GM21360 (cell line): ENCODE measurements at regions not wholly inside any gene's neighbourhood (a gene's known extent, or its start where the extent isn't known, plus 50 kb on each side); places are given as distances from the start of the nearest gene placed in this dataset.

Source experiments
- ATAC-seq: cut with Tn5 transposase; IDR thresholded peaks from one replicate; pipeline ENCODE4 v1.9.1; 2021; ENCODE audit warnings: mild to moderate bottlenecking, moderate library complexity; ENCODE audit not compliant: unreplicated experiment

DNA sequence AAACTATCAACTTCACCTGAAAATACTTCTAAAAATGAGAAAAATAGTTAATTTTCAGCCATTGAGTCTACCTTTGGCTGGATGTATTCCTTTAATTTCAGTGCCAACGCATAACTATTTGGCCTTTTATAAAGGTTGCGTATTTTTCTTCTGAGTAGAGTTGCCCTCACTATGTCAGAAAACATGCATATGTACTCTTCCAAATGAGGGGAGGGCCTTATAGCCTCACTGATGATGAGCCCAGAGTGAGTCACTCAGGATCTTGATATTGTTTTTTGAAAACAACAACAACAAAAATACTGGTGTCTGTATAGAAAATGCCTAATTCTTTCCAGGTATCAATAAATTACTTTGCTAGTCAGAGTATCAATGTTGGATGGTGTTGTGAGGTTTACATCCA is 349.3 kb downstream of the FBXO8 start:
- no peak for ATAC-seq

DNA sequence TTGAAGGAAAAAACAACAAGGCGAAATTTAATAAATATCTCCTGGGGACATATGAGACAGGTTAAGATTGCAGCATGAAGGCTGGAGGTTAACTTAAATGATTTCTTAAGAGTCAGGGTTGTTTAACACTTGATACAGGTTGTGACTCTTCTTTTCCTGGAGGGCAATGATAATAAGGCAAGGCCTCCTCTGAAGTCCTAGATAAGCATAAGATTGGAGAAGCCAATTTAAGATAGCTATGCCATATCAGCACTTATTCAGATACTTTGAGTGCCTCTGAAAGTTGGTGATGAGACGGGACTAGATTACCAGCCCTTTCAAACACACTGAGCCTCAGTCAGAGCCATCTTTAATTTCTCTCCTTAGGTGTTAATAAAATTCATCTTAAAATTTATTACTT is 350.8 kb downstream of the FBXO8 start:
- no peak for ATAC-seq

DNA sequence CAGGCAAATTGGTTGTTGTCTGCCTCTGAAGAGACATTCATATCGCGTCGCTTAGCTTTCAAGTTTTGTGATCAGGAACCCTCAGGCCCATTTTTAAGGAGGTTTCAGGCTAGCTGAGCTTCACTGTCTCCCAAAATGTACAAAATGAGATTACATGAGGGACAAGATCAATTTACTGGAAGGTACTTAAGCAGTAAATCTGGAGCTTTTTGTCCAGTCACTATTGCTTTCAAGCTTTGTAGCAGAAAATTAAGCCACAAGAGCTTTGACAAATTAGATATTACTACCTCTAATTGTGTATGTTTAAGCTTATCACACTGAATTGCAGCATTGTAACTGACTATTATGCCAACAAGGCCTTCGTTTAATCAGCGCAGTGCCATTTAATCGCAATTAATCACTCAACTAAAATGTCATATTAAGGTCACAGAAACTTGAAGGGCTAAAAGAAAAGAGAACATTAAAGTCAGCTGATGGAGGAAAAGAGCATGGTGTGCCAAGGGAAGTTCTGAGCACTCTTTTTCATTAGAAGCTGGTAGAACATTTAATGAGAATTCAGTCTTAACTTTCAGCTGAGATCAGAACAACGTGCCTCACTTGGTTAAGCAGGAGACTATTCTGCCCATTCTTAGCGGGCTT is 353.0 kb downstream of the FBXO8 start:
- ATAC-seq: no peak

DNA sequence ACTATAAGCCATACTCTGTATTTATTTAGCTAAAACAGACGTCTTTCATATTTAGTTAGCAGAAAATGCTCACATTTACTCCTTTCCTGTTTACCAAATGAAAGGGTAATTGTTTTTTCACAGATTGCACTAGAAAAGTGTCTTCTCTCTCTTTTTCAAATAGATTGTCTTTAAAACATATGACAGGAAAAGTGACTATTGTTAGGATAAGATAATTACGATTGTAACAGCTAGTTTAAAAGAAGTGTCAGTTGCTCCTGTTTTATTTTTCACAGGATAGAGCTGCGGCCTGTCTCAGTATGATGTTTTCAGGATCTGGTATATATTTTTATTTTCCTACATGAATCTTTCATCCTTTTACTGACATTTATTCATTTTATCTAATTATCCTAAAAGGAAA is 353.5 kb downstream of the FBXO8 start:
- ATAC-seq: no peak

DNA sequence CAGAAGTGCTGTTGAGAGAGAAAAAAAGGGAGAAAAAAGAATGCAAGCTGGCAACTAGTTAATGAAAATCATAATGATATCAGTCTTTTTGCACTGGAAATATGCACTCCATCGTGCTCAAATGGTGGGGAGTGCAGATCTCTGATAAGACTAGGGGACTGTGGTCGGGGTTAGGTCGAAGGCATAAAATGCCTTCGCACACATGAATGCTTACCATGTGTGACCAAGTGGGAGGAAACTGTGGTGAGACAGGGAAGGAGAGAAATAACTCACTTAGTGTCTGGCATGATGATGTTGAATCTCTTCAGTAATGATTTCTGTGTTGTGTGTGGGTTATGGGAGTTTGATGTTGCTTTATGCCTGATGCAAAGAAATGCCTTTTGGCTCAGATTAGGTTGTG is 358.9 kb downstream of the FBXO8 start:
- ATAC-seq: peak; percentile 77

DNA sequence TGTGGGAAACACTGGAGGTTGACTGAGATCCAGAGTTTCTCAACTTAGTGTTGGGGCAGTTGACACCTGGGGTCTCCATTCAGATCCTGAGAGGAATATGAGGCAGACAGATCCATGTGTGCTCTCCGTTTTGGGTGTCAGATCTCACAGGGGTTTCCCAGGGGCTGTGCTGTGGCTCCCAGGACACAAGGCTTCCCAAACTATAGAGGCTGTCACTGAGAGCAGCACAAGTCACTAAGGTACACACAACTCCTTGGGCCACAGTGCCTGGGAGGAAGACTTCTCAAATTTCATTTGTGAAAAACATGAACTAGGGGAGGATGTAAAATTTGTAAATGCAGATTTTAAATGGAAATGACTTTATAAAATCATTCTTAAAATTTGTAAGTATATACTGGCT is 363.6 kb downstream of the FBXO8 start:
- ATAC-seq: no peak

DNA sequence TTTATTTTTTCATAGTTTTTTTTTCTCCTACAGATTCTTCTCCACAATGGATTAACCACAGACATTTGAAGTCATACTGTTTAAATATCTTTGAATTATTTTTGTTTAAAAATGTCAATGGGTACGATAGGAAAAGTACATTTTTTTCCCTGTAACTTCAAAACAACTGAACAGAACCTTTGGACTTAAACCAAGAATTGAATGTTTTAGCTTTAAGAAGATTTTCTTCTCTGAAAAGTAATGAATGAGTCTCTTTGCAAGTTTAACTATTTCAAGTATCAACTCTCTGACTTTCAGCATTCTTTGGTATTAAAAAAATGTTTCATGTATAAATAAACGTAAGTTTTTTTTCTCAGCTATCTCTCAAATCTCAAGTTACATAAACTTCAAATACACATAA is 364.3 kb downstream of the FBXO8 start:
- ATAC-seq: no peak

DNA sequence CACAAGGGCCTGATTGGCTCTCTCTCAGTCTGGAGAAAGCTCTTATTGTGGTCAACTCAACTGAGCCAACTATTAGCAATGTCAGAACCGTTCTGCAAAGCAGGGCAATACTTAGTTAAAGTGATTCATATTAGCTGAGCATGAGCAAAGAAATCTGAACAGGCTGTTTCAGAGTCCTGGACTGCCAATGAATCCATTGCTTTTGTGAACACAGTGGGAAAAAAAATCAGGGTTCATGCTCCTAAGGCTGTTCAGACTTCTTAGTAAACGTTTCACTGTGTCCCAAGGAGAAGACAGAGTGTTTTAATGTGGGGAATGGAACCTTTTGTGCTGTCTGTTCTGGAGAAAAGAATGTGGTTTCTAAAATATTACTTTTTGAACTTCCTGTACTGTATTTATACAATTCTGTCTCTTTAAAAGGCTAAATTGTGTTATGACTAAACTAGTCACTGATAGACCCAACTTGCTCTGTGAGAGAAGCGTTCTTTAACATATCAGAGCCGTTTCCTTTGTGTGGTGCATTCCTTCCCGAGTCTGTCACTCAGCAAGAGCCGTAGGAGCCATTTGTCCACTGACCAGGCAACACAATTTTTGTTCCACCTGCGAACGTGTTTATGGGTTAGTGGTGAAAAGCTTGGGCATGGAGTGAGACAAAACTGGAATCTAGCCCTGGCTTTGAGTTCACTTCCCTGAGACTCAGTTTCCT is 366.1 kb downstream of the FBXO8 start:
- no peak for ATAC-seq

DNA sequence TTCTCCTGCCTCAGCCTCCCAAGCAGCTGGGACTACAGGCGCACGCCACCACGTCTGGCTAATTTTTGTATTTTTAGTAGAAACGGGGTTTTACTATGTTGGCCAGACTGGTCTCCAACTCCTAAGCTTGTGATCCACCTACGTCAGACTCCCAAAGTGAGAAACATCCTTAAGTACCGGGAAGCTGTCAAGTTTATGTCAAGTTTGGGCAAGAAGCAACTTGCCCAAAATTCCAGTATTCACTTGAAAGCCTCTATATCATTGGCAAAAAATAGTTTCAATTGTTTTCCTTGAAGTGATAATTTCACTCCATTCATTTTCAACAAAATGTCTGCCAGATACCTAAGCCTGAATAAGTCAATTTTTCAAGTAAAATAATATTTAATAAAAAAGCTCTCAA is 370.0 kb downstream of the FBXO8 start:
- no peak for ATAC-seq

DNA sequence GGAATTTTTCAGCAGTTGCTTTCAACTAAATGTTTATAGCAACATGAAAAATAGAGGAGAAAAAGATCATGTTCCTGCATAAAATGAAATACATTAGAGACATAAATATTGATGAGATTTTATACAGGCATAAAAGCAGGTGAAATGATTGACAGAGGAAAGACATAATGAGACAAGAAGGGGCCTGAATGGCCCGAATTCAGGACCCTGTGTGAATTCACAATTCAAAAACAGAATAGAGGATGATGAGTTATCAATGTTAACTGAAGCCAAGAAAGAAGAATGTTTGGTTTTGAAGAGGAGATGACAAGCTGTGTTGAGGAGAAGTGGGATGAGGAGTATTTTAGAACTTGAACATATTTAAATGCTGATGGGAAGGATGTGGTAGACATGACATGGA is 371.1 kb downstream of the FBXO8 start:
- ATAC-seq: no peak

DNA sequence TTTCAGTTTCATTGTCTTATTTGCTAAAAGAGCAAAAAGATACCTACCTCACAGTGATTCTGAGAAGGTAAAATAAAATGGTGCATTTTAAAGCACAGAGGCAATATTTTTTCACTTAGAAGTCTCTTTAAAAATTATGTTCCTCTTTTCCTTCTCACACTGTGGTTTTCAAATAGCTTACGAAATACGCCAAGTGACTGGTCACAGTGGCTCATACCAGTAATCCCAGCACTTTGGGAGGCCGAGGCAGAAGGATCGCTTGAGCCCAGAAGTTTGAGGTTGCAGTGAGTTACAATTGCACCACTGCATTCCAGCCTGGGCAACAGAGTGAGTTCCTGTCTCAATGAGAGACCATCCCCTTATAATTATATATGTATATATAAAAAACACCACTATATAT is 372.6 kb downstream of the FBXO8 start:
- no peak for ATAC-seq

DNA sequence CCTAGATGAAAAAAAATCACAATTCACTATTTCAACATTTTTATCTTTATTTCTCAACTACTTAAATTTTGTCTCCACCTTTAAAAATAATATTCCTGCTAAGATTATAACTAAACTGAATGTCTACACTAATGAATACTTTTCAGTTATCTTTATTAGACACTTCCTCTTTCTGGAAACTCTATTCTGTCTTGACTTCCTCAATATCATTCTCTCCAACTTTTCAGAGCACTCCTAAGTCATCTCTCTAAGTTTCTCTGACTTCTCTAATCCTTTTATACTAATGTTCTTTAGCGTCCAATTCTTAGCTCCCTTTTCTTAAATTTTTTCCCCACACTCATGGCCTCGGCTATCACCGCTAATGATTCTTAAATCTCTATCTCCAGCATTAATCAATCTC is 374.2 kb downstream of the FBXO8 start:
- no peak for ATAC-seq

DNA sequence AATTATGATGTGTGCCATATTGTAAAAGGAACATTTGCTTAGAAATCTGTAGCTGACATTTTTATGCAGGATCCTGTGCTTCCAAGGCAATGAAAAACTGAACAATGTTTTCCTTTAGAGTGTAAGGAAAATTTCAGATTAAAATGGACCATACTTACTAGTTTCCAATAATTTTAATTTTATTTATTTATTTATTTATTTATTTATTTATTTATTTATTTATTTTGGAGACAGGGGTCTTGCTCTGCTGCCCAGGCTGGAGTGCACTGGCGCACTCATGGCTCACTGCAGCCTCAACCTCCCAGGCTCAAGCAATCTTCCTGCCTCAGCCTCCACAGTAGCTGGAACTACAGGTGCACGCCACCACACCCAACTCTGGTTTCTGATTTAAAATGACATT is 369.8 kb upstream of the HAND2 start:
- no peak for ATAC-seq

DNA sequence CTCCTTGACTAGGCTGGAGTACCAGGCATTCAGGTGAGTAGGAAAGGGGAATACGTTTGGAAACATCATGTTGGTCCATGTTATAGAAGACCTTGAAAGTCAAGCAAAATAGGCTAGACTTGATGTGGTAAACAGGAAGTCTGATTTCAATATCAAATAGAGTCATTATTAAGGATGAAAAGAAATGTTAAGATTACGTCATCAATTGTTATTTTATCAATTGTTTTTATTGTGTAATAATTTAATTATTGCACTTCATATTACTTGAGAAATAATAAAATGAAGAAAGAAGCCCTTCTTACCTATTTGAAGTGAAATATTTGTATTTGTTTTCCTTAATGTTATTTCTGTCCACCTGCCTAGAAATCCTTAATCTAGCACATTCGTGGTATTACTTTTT is 361.0 kb upstream of the HAND2 start:
- ATAC-seq: no peak

DNA sequence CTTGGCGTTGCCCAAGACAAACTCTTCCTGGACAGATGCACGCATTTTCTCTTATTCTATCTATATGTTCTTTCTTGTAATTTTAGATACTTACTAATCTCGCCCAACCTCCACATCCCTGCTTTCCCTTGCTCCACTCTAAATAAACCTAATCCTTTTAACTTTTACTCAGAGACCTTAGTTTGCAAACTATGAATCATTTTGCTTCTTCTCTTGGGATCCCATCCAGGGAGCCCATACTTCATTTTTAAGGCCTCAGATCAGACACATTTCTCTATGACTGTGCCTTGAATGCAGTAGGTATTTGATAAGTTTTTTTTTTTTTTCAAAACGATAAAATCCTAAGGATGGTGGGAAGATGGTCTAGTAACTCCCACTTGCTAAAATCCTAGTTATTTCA is 353.8 kb upstream of the HAND2 start:
- ATAC-seq: no peak

DNA sequence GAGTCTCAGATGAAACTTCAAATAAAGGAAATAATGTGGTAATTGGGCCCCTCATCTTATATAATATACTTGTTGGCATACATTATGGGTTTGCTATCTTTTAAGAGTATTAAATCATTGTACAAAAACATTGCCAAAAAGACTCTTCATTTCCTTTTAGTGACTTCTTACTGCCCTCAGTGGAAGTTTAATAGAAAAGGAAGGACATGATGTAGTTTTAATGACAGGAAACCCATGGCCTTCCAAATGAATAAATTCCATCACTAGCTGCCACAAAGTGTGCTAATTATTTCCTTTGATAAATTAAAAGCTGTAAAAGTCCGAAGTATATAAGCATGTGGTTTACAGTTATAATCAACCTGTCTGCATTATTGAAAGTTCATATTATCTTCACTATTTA is 350.9 kb upstream of the HAND2 start:
- ATAC-seq: no peak

DNA sequence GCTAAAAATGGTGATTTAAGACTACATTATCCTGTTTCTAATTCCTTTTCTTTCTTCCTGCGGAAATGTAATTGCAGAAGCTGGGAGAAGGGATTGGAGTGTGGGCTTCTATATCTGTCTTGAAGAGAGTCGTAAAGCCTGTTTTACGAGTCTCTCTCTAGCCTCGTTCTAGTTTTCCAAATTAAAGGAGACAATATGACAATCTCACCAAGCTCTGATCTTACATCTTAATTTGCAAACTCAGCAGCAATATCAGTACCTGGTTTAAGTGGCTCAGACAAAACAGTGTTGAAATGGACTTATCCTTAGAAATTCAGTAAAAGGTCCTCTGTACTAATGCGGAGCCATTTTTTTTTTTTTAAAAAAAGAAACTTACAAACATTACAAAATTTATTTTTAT is 349.5 kb upstream of the HAND2 start:
- no peak for ATAC-seq

DNA sequence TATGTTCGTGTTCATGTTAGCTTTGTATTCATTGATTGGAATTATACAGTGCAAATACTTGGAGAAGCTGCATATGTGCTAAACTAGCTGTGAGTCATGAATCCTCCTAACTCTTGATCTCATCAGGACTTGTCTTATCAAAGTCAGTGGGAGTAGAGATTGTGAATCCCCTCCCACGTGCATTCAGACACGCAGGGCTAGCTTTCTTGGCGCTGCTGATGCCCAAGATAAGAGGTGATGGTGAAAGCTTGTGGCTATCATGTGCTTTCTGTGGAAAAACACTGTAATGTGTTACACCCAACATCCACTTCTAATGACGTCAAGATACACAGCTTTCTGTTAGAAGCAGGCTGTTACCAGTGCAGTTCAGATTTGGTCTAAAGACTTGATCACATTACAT is 348.7 kb upstream of the HAND2 start:
- ATAC-seq: no peak

DNA sequence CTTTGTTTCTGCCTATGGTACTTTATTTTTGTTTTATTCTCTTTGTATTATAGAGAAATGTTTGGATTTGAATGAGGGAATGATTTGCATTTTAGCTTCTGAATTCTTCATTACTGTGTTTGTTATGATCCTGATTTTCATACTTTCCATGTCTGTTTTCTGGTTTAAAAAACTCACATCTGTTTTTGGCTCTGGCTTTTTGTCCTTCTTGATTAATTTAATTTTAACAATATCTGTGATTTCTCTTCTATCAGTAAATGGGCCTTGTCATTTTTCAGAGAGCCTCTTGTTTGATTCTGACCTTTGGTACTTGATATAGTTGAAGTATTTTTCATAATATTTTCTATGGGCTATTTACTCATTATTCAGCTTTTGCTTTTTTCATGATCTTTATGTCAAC is 341.6 kb upstream of the HAND2 start:
- ATAC-seq: no peak

DNA sequence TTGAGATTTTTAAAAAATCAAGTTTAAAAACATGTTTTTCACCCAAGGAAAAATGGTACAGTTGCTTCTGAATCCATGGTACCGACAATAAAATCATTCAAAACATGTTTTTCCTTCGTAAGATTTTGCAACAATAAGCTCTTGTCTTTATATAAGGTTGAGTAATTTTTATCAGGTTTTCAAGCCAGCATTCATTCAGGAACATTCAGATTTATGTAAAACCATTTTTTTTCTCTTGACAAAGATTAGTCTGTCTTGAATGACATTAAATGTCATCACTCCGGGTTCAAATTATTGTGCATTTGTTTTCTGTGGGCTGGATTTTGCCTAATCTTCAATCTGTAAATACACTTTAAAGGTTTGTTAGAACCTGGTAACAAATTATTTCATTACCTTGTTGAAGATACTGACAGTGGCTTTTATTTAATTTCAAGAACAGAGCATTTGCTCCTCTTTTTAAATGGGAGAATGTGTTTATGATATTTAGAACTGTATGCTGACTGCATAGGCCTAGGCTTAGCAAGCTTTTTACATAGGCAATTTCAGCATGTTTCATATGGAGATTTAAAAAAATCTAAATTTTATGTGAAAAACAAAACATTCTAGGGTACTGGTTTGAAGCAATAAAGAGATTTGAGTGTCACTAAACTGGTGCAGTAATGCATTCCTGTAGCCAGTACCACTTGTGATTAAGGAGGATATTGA is 336.4 kb upstream of the HAND2 start:
- ATAC-seq: no peak

DNA sequence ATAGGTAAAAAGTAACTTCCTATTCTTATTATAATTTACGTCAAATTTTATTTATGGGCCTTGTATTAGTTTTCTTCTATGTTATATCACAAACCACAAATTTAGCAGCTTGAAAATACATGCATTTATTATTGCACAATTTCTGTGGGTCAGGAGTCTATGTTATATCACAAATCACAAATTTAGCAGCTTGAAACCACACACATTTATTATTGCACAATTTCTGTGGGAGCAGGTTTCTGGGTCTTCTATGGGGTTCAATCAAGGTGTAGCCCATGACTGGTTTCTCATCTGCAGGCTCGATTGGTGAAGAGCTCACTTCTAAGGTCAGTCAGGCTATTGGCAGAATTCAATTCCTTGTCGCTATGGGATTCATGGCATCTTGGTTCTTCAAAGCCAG is 332.7 kb upstream of the HAND2 start:
- ATAC-seq: no peak

DNA sequence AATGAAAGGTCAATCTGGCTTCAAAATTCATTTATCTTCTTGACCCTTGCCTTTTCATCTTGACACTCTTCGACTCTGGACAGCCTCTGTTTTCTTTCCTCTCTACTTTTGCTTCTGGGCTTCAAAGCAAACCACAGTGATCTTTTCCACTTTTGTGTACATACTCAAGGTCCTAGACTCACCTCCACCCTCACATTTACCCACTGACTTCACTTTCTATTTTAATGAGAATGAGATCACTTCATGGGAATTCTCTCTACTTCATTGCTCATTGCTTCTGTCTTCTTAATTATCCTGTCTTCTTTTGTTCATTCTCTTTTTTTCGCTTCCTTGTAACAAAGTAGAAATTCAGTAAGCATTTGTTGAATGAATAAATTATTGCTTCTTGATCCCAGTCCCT is 330.1 kb upstream of the HAND2 start:
- ATAC-seq: no peak
